ENCODE measurements at regions not wholly inside any gene's neighbourhood (a gene's known extent, or its start where the extent isn't known, plus 50 kb on each side); places are given as distances from the start of the nearest gene placed in this dataset.

GRCh38 chr9:82495884-82496777 is 507.6 kb downstream of the SPATA31D1 start:
- no peak overlapping the region for H3K27ac ChIP-seq (ENCODE audit: insufficient read length, low read depth, low read length)
- peaks cover 0 to 4% of the 10 kb centered on the region in 2 experiments; a peak in 3 of 5 replicates for H3K9me3 Mint-ChIP-seq
- no peaks in the 10 kb centered on the region for H3K27me3 ChIP-seq (ENCODE audit: insufficient read depth, low read length)
- no peaks in the 10 kb centered on the region for H3K23me2 ChIP-seq (ENCODE audit: insufficient read length, low read depth, low read length, poor library complexity, severe bottlenecking)
- no CpG with 5 or more reads among the region's 16 CpGs for WGBS (ENCODE audit: extremely low coverage, insufficient read length, low lambda C conversion rate)
- no peaks in the 10 kb centered on the region for H3K9me3 ChIP-seq (ENCODE audit: control insufficient read depth, low read depth, low read length)
- H4K8ac ChIP-seq (replicated peaks; ENCODE audit: insufficient read length, low read depth, low read length): no peak overlapping the region
- no peak overlapping the region for H3K4me3 Mint-ChIP-seq
- no peak overlapping the region for H2BK12ac ChIP-seq (ENCODE audit: insufficient read length, low read depth, low read length)
- H3K56ac ChIP-seq (ENCODE audit: insufficient read length, low read depth, low read length): no peak overlapping the region
- no peak overlapping the region for H4K91ac ChIP-seq (ENCODE audit: insufficient read length, low read depth, low read length)
- no peaks in the 10 kb centered on the region for H3K4me1 Mint-ChIP-seq
- H3K79me2 ChIP-seq (ENCODE audit: insufficient read depth, low read length): no peaks in the 10 kb centered on the region
- no peak overlapping the region for H2BK120ac ChIP-seq (ENCODE audit: low read depth, low read length, poor library complexity, severe bottlenecking)
- no peak overlapping the region for H2BK20ac ChIP-seq (ENCODE audit: low read depth, low read length, poor library complexity, severe bottlenecking)
- no peak overlapping the region for H3K23ac ChIP-seq (ENCODE audit: insufficient read length, low read depth, low read length)
- no peak for TF ChIP-seq CTCF (conservative IDR thresholded peaks at IDR 0.05)
- no peak overlapping the region for H2BK5ac ChIP-seq (ENCODE audit: insufficient read length, low read length)
- no peak overlapping the region for H3K9ac ChIP-seq (ENCODE audit: extremely low read depth, insufficient read length, low read length)
- H2AK5ac ChIP-seq (ENCODE audit: insufficient read length, low read length): no peak overlapping the region
- no peak overlapping the region for H3K4me2 ChIP-seq (ENCODE audit: insufficient read depth, insufficient read length, low read length)
- H3K14ac ChIP-seq (ENCODE audit: insufficient read depth, low read length): no peak overlapping the region
- H4K5ac ChIP-seq (ENCODE audit: insufficient read length, low read depth, low read length): no peak overlapping the region
- H2AFZ ChIP-seq (ENCODE audit: low read length): no peak overlapping the region
- no peak overlapping the region for H2BK15ac ChIP-seq (ENCODE audit: low read depth, low read length)
- H3K4ac ChIP-seq (ENCODE audit: low read depth, low read length): no peak overlapping the region
- no peak for DNase-seq
- H3K79me1 ChIP-seq (ENCODE audit: insufficient read depth, low read depth, low read length, poor library complexity, severe bottlenecking): no peaks in the 10 kb centered on the region
- no peaks in the 10 kb centered on the region for H4K20me1 ChIP-seq (ENCODE audit: control insufficient read depth, insufficient read depth, insufficient read length)
- H3K18ac ChIP-seq (ENCODE audit: insufficient read length, low read depth, low read length): no peak overlapping the region
- H3K27me3 Mint-ChIP-seq (ENCODE audit: low read depth): no peaks in the 10 kb centered on the region
- H3K4me1 ChIP-seq (ENCODE audit: insufficient read depth, low read length): no peaks in the 10 kb centered on the region
- H3T11ph ChIP-seq (ENCODE audit: low read length): no peak overlapping the region
- H3K27ac Mint-ChIP-seq: peak overlapping the region in 1 of 3 experiments; percentile 14; a peak in 1 of 7 replicates
- H3K36me3 Mint-ChIP-seq (ENCODE audit: insufficient read depth in 1 of 3, low read depth in 3 of 3): peaks cover 0 to 4% (median 0%) of the 10 kb centered on the region in 3 experiments; a peak in 3 of 7 replicates
